ENCODE measurements at regions not wholly inside any gene's neighbourhood (a gene's known extent, or its start where the extent isn't known, plus 50 kb on each side); places are given as distances from the start of the nearest gene placed in this dataset.

DNA sequence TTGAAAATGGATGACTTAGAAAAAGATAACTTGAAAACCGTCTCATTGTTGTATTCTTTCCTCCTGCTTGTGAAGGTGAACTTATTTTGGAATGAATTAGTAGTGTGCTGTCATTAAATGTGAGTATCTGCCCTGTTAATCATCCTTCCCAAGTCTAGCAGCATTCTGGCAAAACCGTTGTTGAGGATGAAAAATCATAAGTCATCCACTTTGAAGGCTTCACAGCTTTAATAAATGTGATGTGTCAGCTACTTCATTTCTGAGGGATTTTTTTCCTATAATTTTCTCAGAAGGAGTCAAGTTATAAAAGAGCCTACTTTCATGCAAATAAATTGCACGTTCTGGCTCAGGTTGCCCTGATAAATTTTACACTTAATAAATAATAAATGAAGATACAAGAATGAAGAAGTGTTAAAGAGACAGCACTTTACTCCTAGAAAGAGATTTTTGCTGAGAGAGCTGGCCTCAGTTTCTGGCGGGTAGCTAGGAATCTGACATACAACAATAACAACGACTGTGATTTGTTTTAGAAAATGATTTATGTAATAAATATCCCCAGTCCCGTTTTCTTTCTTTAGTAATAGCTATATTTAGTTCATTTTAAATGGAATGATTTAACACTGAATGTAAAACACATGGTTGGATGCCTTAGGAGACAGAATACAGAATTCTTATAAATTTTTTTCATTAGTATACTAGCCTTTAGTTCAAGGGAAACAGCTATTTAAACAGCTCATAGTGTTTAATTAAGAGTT lies 516.5 kb upstream of the KLF6 start:
- no peaks in the 10 kb centered on the region for H3K9me3 ChIP-seq (ENCODE audit: control insufficient read depth, insufficient read depth, low read length)
- no peaks in the 10 kb centered on the region for H3K4me1 ChIP-seq (ENCODE audit: control insufficient read depth, low read length)
- TF ChIP-seq EZH2phosphoT487 (IDR thresholded peaks at IDR 0.05; ENCODE audit: borderline replicate concordance, low read length) (no peak), CTCF (IDR thresholded peaks at IDR 0.05; ENCODE audit: low read depth, low read length, poor library complexity, severe bottlenecking) (no peak)
- H3K36me3 ChIP-seq (ENCODE audit: control insufficient read depth, low read length), result no peaks in the 10 kb centered on the region
- no peaks in the 10 kb centered on the region for H3F3A ChIP-seq (ENCODE audit: control insufficient read depth, insufficient read depth)
- no peaks in the 10 kb centered on the region for H4K20me1 ChIP-seq (ENCODE audit: control insufficient read depth, insufficient read depth, low read depth, low read length)
- no peaks in the 10 kb centered on the region for H3K79me2 ChIP-seq (ENCODE audit: control insufficient read depth, low read length)
- no peaks in the 10 kb centered on the region for H3K9me2 ChIP-seq (replicated peaks; ENCODE audit: control insufficient read depth, low read length)
- H3K27ac ChIP-seq (ENCODE audit: low read depth, low read length), result no peak overlapping the region
- H3K4me3 ChIP-seq (ENCODE audit: low read length), result no peak overlapping the region
- no peak overlapping the region for H3K4me2 ChIP-seq (ENCODE audit: low read length)
- H3K27me3 ChIP-seq (ENCODE audit: control insufficient read depth, low read length), result no peaks in the 10 kb centered on the region

DNA sequence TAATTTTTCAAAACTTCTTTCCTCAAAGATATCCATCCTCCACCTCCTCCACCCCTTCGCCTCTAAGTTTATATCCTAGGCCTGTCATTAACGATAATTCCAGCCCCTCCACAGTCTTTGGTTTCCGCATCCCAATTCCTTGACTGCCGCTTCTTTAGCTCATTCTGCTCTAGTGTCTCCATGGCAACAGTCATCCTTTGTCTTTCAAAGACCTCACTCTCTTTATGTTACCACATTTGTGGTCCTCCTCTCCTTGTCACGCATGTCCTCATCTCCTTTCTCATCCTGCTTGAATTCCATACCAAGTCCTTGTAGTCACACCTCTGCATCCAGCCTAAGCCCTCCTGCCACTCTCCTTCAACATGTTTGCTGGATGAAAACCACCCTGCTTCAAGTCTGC lies 511.2 kb upstream of the KLF6 start:
- H3K4me1 ChIP-seq (ENCODE audit: control insufficient read depth, low read length), result no peaks in the 10 kb centered on the region
- H3K79me2 ChIP-seq (ENCODE audit: control insufficient read depth, low read length), result no peaks in the 10 kb centered on the region
- TF ChIP-seq CTCF (IDR thresholded peaks at IDR 0.05; ENCODE audit: low read depth, low read length, poor library complexity, severe bottlenecking) (no peak), EZH2phosphoT487 (IDR thresholded peaks at IDR 0.05; ENCODE audit: borderline replicate concordance, low read length) (no peak)
- no peak overlapping the region for H3K27ac ChIP-seq (ENCODE audit: low read depth, low read length)
- no peaks in the 10 kb centered on the region for H3K9me2 ChIP-seq (replicated peaks; ENCODE audit: control insufficient read depth, low read length)
- H4K20me1 ChIP-seq (ENCODE audit: control insufficient read depth, insufficient read depth, low read depth, low read length), result no peaks in the 10 kb centered on the region
- H3F3A ChIP-seq (ENCODE audit: control insufficient read depth, insufficient read depth), result no peaks in the 10 kb centered on the region
- no peaks in the 10 kb centered on the region for H3K36me3 ChIP-seq (ENCODE audit: control insufficient read depth, low read length)
- H3K27me3 ChIP-seq (ENCODE audit: control insufficient read depth, low read length), result no peaks in the 10 kb centered on the region
- H3K4me2 ChIP-seq (ENCODE audit: low read length), result no peak overlapping the region
- H3K4me3 ChIP-seq (ENCODE audit: low read length), result no peak overlapping the region
- no peaks in the 10 kb centered on the region for H3K9me3 ChIP-seq (ENCODE audit: control insufficient read depth, insufficient read depth, low read length)

DNA sequence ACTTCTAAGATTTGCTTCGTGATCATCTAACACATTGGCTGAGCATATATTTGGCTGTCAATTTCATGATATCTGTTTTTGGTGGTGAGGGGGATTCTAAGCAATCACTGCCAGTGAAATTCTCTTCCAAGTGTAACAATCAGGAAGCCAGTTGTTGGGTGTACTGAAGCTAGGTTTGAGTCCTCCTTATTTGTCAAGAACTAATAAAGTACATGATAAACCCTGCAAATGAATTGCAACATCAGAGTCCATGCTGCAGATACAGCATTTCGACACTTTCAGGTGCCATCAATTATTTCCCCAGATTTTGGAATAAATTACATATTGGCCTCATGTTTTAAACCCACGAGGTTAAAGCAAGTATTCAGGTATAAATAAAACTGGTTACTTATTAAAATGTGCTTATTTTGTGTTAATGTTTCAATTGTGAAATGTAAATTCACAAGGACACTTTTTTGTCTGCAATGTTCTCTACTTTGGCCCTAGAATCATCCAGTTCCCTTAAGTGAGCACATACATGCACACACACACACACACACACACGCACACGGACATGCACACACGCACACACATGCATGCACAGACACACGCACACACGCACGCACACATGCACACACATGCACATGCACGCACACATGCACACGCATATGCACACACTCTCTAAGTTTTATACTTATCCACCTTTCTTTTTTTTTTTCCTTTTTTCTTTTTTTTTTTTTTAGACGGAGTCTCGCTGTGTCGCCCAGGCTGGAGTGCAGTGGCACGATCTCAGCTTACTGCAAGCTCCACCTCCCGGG lies 510.2 kb upstream of the KLF6 start:
- Histone ChIP-seq H3K27ac (ENCODE audit: low read depth, low read length) (no peak overlapping the region), H3K9me2 (replicated peaks; ENCODE audit: control insufficient read depth, low read length) (no peaks in the 10 kb centered on the region), H3K27me3 (ENCODE audit: control insufficient read depth, low read length) (no peaks in the 10 kb centered on the region), H3F3A (ENCODE audit: control insufficient read depth, insufficient read depth) (no peaks in the 10 kb centered on the region), H3K79me2 (ENCODE audit: control insufficient read depth, low read length) (no peaks in the 10 kb centered on the region), H3K36me3 (ENCODE audit: control insufficient read depth, low read length) (no peaks in the 10 kb centered on the region), H3K4me2 (ENCODE audit: low read length) (no peak overlapping the region), H4K20me1 (ENCODE audit: control insufficient read depth, insufficient read depth, low read depth, low read length) (no peaks in the 10 kb centered on the region), H3K9me3 (ENCODE audit: control insufficient read depth, insufficient read depth, low read length) (no peaks in the 10 kb centered on the region), H3K4me3 (ENCODE audit: low read length) (no peak overlapping the region), H3K4me1 (ENCODE audit: control insufficient read depth, low read length) (no peaks in the 10 kb centered on the region)
- TF ChIP-seq CTCF (IDR thresholded peaks at IDR 0.05; ENCODE audit: low read depth, low read length, poor library complexity, severe bottlenecking) (no peak), EZH2phosphoT487 (IDR thresholded peaks at IDR 0.05; ENCODE audit: borderline replicate concordance, low read length) (no peak)
